NCI-H1105 (cell line): ENCODE measurements at regions not wholly inside any gene's neighbourhood (a gene's known extent, or its start where the extent isn't known, plus 50 kb on each side); places are given as distances from the start of the nearest gene placed in this dataset.
"Not testable (repeated sequence)": the region's sequence is repeated elsewhere in the genome, so short reads cannot be mapped to it uniquely, and the experiment has no call there.

Experiments
- DNase-seq: peaks from one replicate; lab custom pipeline; 2025; lab: John Stamatoyannopoulos, UW

- no peak for DNase-seq
These were observed 183.8 kb upstream of the NUDT10 start for GRCh38 chrX:51148848-51149247.

GRCh38 chrX:51151734-51152133 is 180.9 kb upstream of the NUDT10 start:
- DNase-seq: no peak

GRCh38 chrX:51155157-51155556 is 177.5 kb upstream of the NUDT10 start:
- no peak for DNase-seq

- no peak for DNase-seq
These were observed 177.1 kb upstream of the NUDT10 start for GRCh38 chrX:51155566-51155965.

GRCh38 chrX:51158231-51158630 is 174.4 kb upstream of the NUDT10 start:
- no peak for DNase-seq

GRCh38 chrX:51159378-51159777 is 173.2 kb upstream of the NUDT10 start:
- not testable (repeated sequence) for DNase-seq

- no peak for DNase-seq
These were observed 168.9 kb upstream of the NUDT10 start for GRCh38 chrX:51163730-51164129.

- not testable (repeated sequence) for DNase-seq
These were observed 154.2 kb upstream of the NUDT10 start for GRCh38 chrX:51178356-51178900.

- not testable (repeated sequence) for DNase-seq
These were observed 152.8 kb upstream of the NUDT10 start for GRCh38 chrX:51179805-51180204.

GRCh38 chrX:51182545-51182944 is 150.1 kb upstream of the NUDT10 start:
- DNase-seq: no peak

GRCh38 chrX:51192104-51192503 is 140.5 kb upstream of the NUDT10 start:
- no peak for DNase-seq

- no peak for DNase-seq
These were observed 117.4 kb upstream of the NUDT10 start for GRCh38 chrX:51215266-51215665.

- no peak for DNase-seq
These were observed 116.8 kb upstream of the NUDT10 start for GRCh38 chrX:51215856-51216255.

- DNase-seq: no peak
These were observed 90.4 kb upstream of the NUDT10 start for GRCh38 chrX:51242212-51242611.

GRCh38 chrX:51257490-51257889 is 75.1 kb upstream of the NUDT10 start:
- no peak for DNase-seq

GRCh38 chrX:51262271-51262670 is 70.4 kb upstream of the NUDT10 start:
- not testable (repeated sequence) for DNase-seq

- DNase-seq: no peak
These were observed 60.0 kb upstream of the NUDT10 start for GRCh38 chrX:51272638-51273037.

- no peak for DNase-seq
These were observed 50.8 kb upstream of the NUDT10 start for GRCh38 chrX:51281758-51282318.
